Keratinocyte (primary cell): ENCODE measurements at regions not wholly inside any gene's neighbourhood (a gene's known extent, or its start where the extent isn't known, plus 50 kb on each side); places are given as distances from the start of the nearest gene placed in this dataset.

Experiments used
- CTCF ChIP-seq, 3 experiments: IDR thresholded peaks in 1 of 3; conservative IDR thresholded peaks in 1 of 3; optimal IDR thresholded peaks in 1 of 3; 2 replicates in 2 of 3; 3 replicates in 1 of 3; pipeline versions ENCODE3 to v1.5.1; 2011; ENCODE audit warnings: low read length in 3 of 3, mild to moderate bottlenecking in 3 of 3, moderate library complexity in 2 of 3, control low read depth in 1 of 3, inconsistent platforms in 1 of 3; ENCODE audit not compliant: insufficient read depth in 2 of 3; ENCODE audit errors: extremely low read depth in 1 of 3
- EZH2 ChIP-seq: IDR thresholded peaks from one replicate; pipeline ENCODE4 v1.6.1; 2012; ENCODE audit warnings: inconsistent platforms, mild to moderate bottlenecking, low read length, moderate library complexity

- TF ChIP-seq CTCF (optimal IDR thresholded peaks at IDR 0.05 in 1 of 3, IDR thresholded peaks at IDR 0.05 in 1 of 3, conservative IDR thresholded peaks at IDR 0.05 in 1 of 3; ENCODE audit: extremely low read depth in 1 of 3, insufficient read depth in 2 of 3, low read length in 3 of 3) (no peak), EZH2 (no peak)
These were observed 109.5 kb upstream of the NKX1-1 start for GRCh38 chr4:1515763-1516162.
